Superior temporal gyrus (tissue), 1 donor: ENCODE measurements at regions not wholly inside any gene's neighbourhood (a gene's known extent, or its start where the extent isn't known, plus 50 kb on each side); places are given as distances from the start of the nearest gene placed in this dataset.

Experiments used
- DNase-seq: peaks from one replicate; pipeline ENCODE4 v3.0.0-alpha.2; 2016; ENCODE audit errors: extremely low spot score

- no peak for DNase-seq
Observed at GRCh38 chr9:7402334-7403027, 397.1 kb downstream of the DMAC1 start.

GRCh38 chr9:7401116-7401515, 398.5 kb downstream of the DMAC1 start:
- no peak for DNase-seq

- peak; percentile 67 for DNase-seq
Observed at GRCh38 chr9:7394002-7394774, 405.4 kb downstream of the DMAC1 start.

GRCh38 chr9:7392148-7392547, 407.4 kb downstream of the DMAC1 start:
- no peak for DNase-seq

GRCh38 chr9:7388755-7389154, 410.8 kb downstream of the DMAC1 start:
- DNase-seq = no peak

GRCh38 chr9:7387840-7388239, 411.7 kb downstream of the DMAC1 start:
- no peak for DNase-seq

GRCh38 chr9:7382304-7382703, 417.3 kb downstream of the DMAC1 start:
- DNase-seq = no peak

GRCh38 chr9:7377489-7377888, 422.1 kb downstream of the DMAC1 start:
- no peak for DNase-seq

- no peak for DNase-seq
Observed at GRCh38 chr9:7376833-7377232, 422.7 kb downstream of the DMAC1 start.

GRCh38 chr9:7376213-7376612, 423.4 kb downstream of the DMAC1 start:
- no peak for DNase-seq

GRCh38 chr9:7375013-7375511, 424.5 kb downstream of the DMAC1 start:
- DNase-seq = no peak

- DNase-seq = no peak
Observed at GRCh38 chr9:7370988-7371387, 428.6 kb downstream of the DMAC1 start.

- DNase-seq = peak; percentile 72
Observed at GRCh38 chr9:7370381-7370780, 429.2 kb downstream of the DMAC1 start.

- no peak for DNase-seq
Observed at GRCh38 chr9:7369384-7369821, 430.2 kb downstream of the DMAC1 start.

GRCh38 chr9:7368410-7369292, 430.9 kb downstream of the DMAC1 start:
- DNase-seq = no peak

- no peak for DNase-seq
Observed at GRCh38 chr9:7367726-7368125, 431.9 kb downstream of the DMAC1 start.

GRCh38 chr9:7366121-7366520, 433.5 kb downstream of the DMAC1 start:
- DNase-seq = no peak

- DNase-seq = no peak
Observed at GRCh38 chr9:7363777-7364477, 435.7 kb downstream of the DMAC1 start.

GRCh38 chr9:7360513-7360912, 439.1 kb downstream of the DMAC1 start:
- no peak for DNase-seq

GRCh38 chr9:7358876-7359275, 440.7 kb downstream of the DMAC1 start:
- no peak for DNase-seq

GRCh38 chr9:7354704-7355103, 444.9 kb downstream of the DMAC1 start:
- no peak for DNase-seq
